T-cell (primary cell): ENCODE measurements at regions not wholly inside any gene's neighbourhood (a gene's known extent, or its start where the extent isn't known, plus 50 kb on each side); places are given as distances from the start of the nearest gene placed in this dataset.

ENCODE experiments used
- ATAC-seq, 4 experiments: fragments of 200-7000 bp in 3 of 4; fragments of 150-1000 bp in 1 of 4; cut with Tn5 transposase; replicated peaks in 1 of 4; 1 replicate in 3 of 4; 2 replicates in 1 of 4; pipeline ENCODE4 v1.10.0; 2021; ENCODE audit warnings: moderate library complexity in 3 of 4, mild to moderate bottlenecking in 2 of 4, moderate number of reproducible peaks in 1 of 4
- CTCF ChIA-PET, 2 donors: fragments of 300-600 bp; sonication (Branson Sonifier 250); formaldehyde crosslinking; loops; one replicate each; lab custom pipeline; 2022; ENCODE audit warnings: antibody characterized with exemption in 2 of 2; lab: Charles Lee
- POLR2A ChIA-PET, 2 donors: fragments of 300-600 bp; sonication (Branson Sonifier 250); formaldehyde crosslinking; loops; one replicate each; lab custom pipeline; 2022; ENCODE audit warnings: antibody characterized with exemption in 2 of 2; lab: Charles Lee
- DNase-seq, 35 experiments: peaks; one replicate each; pipeline versions ENCODE4 v3.0.0 to v3.0.0-alpha.2; 2013 to 2023
- H3K27ac ChIP-seq: one replicate; pipeline ENCODE4 v1.5.1; 2013; ENCODE audit warnings: low read length
- H3K27me3 ChIP-seq, 2 experiments: replicated peaks in 1 of 2; 1 replicate in 1 of 2; 2 replicates in 1 of 2; pipeline versions ENCODE4 v1.6.1 to v1.7.0; 2013; ENCODE audit warnings: low read length in 1 of 2, mixed read lengths in 1 of 2; ENCODE audit not compliant: control insufficient read depth in 2 of 2, insufficient read depth in 2 of 2; ENCODE audit errors: extremely low read depth in 1 of 2
- H3K36me3 ChIP-seq, 2 donors: 1 replicate in 1 of 2; 2 replicates in 1 of 2; pipeline versions ENCODE4 v1.6.1 to v1.7.0; 2013; ENCODE audit warnings: low read length in 1 of 2; ENCODE audit not compliant: control insufficient read depth in 2 of 2, insufficient read depth in 1 of 2; ENCODE audit errors: extremely low read depth in 1 of 2
- H3K4me1 ChIP-seq, 2 experiments: 1 replicate in 1 of 2; 2 replicates in 1 of 2; pipeline versions ENCODE4 v1.6.1 to v1.7.0; 2013; ENCODE audit warnings: low read length in 2 of 2, mixed read lengths in 1 of 2; ENCODE audit not compliant: insufficient read depth in 2 of 2, control insufficient read depth in 1 of 2; ENCODE audit errors: extremely low read depth in 1 of 2
- H3K4me3 ChIP-seq, 2 donors: 1 replicate in 1 of 2; 2 replicates in 1 of 2; pipeline versions ENCODE4 v1.5.1 to v1.7.0; 2013; ENCODE audit warnings: mild to moderate bottlenecking in 2 of 2, low read length in 1 of 2, moderate library complexity in 1 of 2; ENCODE audit not compliant: control insufficient read depth in 1 of 2; ENCODE audit errors: extremely low read depth in 1 of 2
- H3K9me3 ChIP-seq: 2 replicates; pipeline ENCODE4 v1.7.0; 2013
- H3K27ac Mint-ChIP-seq, 2 donors: one replicate each; pipeline ENCODE4 v1.8.0; 2020 to 2021; ENCODE audit warnings: mild to moderate bottlenecking in 2 of 2, mixed read lengths in 2 of 2
- H3K27me3 Mint-ChIP-seq, 2 donors: one replicate each; pipeline ENCODE4 v1.8.0; 2021 to 2022; ENCODE audit warnings: mixed read lengths in 2 of 2
- H3K36me3 Mint-ChIP-seq: one replicate; pipeline ENCODE4 v1.8.0; 2021; ENCODE audit warnings: mixed read lengths
- H3K4me1 Mint-ChIP-seq, 3 donors: one replicate each; pipeline ENCODE4 v1.8.0; 2020 to 2022; ENCODE audit warnings: mixed read lengths in 3 of 3, mild to moderate bottlenecking in 1 of 3
- H3K4me3 Mint-ChIP-seq, 3 donors: one replicate each; pipeline ENCODE4 v1.8.0; 2020 to 2022; ENCODE audit warnings: mild to moderate bottlenecking in 3 of 3, mixed read lengths in 3 of 3, moderate library complexity in 3 of 3
- H3K9me3 Mint-ChIP-seq, 3 donors: one replicate each; pipeline ENCODE4 v1.8.0; 2020 to 2022; ENCODE audit warnings: mixed read lengths in 3 of 3
- WGBS: methylation state at CpG from one replicate; pipeline ENCODE4 v1.1.5; 2013; ENCODE audit warnings: missing lambda C conversion rate; ENCODE audit not compliant: insufficient coverage; 5-methylcytosine and 5-hydroxymethylcytosine counted together

GRCh38 chr19:30883071-30883470, 466.2 kb downstream of the TSHZ3 start:
- ChIA-PET CTCF (interaction anchor here in 1 of 2 donors (0.7 kb wide), 1 partner anchor 105 kb away, joined by 3 read pairs; no protein-coding TSS in a partner anchor), POLR2A (no interaction called here)
- Mint-ChIP-seq H3K4me3 (no peak overlapping the region), H3K27ac (no peak overlapping the region), H3K27me3 (peaks cover 3 to 7% of the 10 kb centered on the region in 2 donors), H3K36me3 (no peaks in the 10 kb centered on the region), H3K9me3 (no peaks in the 10 kb centered on the region), H3K4me1 (no peaks in the 10 kb centered on the region)
- Histone ChIP-seq H3K27me3 (peaks cover 0 to 23% of the 10 kb centered on the region in 2 experiments), H3K27ac (no peak overlapping the region), H3K9me3 (no peaks in the 10 kb centered on the region), H3K36me3 (no peaks in the 10 kb centered on the region), H3K4me1 (no peaks in the 10 kb centered on the region), H3K4me3 (no peak overlapping the region)
- no peak for DNase-seq
- no peak for ATAC-seq
- 83% methylated on average over 1 of the region's 4 CpGs for WGBS

- no peaks in the 10 kb centered on the region for H3K9me3 ChIP-seq
- H3K4me1 ChIP-seq: no peaks in the 10 kb centered on the region
- POLR2A ChIA-PET: no interaction called here
- H3K36me3 Mint-ChIP-seq: no peaks in the 10 kb centered on the region
- no peaks in the 10 kb centered on the region for H3K36me3 ChIP-seq
- no peak overlapping the region for H3K27ac Mint-ChIP-seq
- H3K4me3 ChIP-seq: no peak overlapping the region
- no peaks in the 10 kb centered on the region for H3K9me3 Mint-ChIP-seq
- no peak for DNase-seq
- peaks cover 0 to 23% of the 10 kb centered on the region in 2 experiments for H3K27me3 ChIP-seq
- H3K27me3 Mint-ChIP-seq: peaks cover 3% of the 10 kb centered on the region in 2 donors
- no peak overlapping the region for H3K27ac ChIP-seq
- ATAC-seq: no peak
- H3K4me1 Mint-ChIP-seq: no peaks in the 10 kb centered on the region
- CTCF ChIA-PET: no interaction called here
- WGBS: 63% methylated on average over 6 of the region's 7 CpGs
- H3K4me3 Mint-ChIP-seq: no peak overlapping the region
Measured at GRCh38 chr19:30882411-30883005, 466.7 kb downstream of the TSHZ3 start.

GRCh38 chr19:30881930-30882329, 467.3 kb downstream of the TSHZ3 start:
- ATAC-seq: no peak
- H3K4me3 ChIP-seq: no peak overlapping the region
- H3K4me1 ChIP-seq: no peaks in the 10 kb centered on the region
- no peaks in the 10 kb centered on the region for H3K4me1 Mint-ChIP-seq
- H3K27ac Mint-ChIP-seq: no peak overlapping the region
- H3K27me3 ChIP-seq: peaks cover 0 to 19% of the 10 kb centered on the region in 2 experiments
- H3K27ac ChIP-seq: no peak overlapping the region
- no peak overlapping the region for H3K4me3 Mint-ChIP-seq
- 76% methylated on average over 2 of the region's 2 CpGs for WGBS
- H3K9me3 Mint-ChIP-seq: no peaks in the 10 kb centered on the region
- ChIA-PET CTCF (no interaction called here), POLR2A (no interaction called here)
- no peaks in the 10 kb centered on the region for H3K9me3 ChIP-seq
- H3K27me3 Mint-ChIP-seq: peaks cover 2 to 3% of the 10 kb centered on the region in 2 donors
- H3K36me3 Mint-ChIP-seq: no peaks in the 10 kb centered on the region
- no peak for DNase-seq
- H3K36me3 ChIP-seq: no peaks in the 10 kb centered on the region

GRCh38 chr19:30881281-30881680, 468.0 kb downstream of the TSHZ3 start:
- ChIA-PET POLR2A (no interaction called here), CTCF (no interaction called here)
- no peak for ATAC-seq
- peaks cover 3% of the 10 kb centered on the region in 2 donors for H3K27me3 Mint-ChIP-seq
- H3K9me3 ChIP-seq: no peaks in the 10 kb centered on the region
- H3K4me1 ChIP-seq: no peaks in the 10 kb centered on the region
- no peaks in the 10 kb centered on the region for H3K9me3 Mint-ChIP-seq
- peaks cover 0 to 15% of the 10 kb centered on the region in 2 experiments for H3K27me3 ChIP-seq
- H3K4me3 ChIP-seq: no peak overlapping the region
- H3K4me3 Mint-ChIP-seq: no peak overlapping the region
- no peaks in the 10 kb centered on the region for H3K36me3 ChIP-seq
- H3K4me1 Mint-ChIP-seq: no peaks in the 10 kb centered on the region
- WGBS: 83% methylated on average over 2 of the region's 7 CpGs
- DNase-seq: no peak
- no peak overlapping the region for H3K27ac ChIP-seq
- H3K36me3 Mint-ChIP-seq: no peaks in the 10 kb centered on the region
- no peak overlapping the region for H3K27ac Mint-ChIP-seq

- no peaks in the 10 kb centered on the region for H3K9me3 ChIP-seq
- 64% methylated on average over 2 of the region's 4 CpGs for WGBS
- H3K27ac ChIP-seq: no peak overlapping the region
- H3K9me3 Mint-ChIP-seq: no peaks in the 10 kb centered on the region
- H3K27ac Mint-ChIP-seq: no peak overlapping the region
- DNase-seq: no peak
- H3K27me3 Mint-ChIP-seq: peaks cover 6 to 11% of the 10 kb centered on the region in 2 donors
- no peak for ATAC-seq
- no peaks in the 10 kb centered on the region for H3K36me3 Mint-ChIP-seq
- H3K4me1 ChIP-seq: no peaks in the 10 kb centered on the region
- peaks cover 0 to 11% of the 10 kb centered on the region in 2 experiments for H3K27me3 ChIP-seq
- H3K36me3 ChIP-seq: no peaks in the 10 kb centered on the region
- no peak overlapping the region for H3K4me3 ChIP-seq
- ChIA-PET POLR2A (no interaction called here), CTCF (no interaction called here)
- H3K4me1 Mint-ChIP-seq: no peaks in the 10 kb centered on the region
- H3K4me3 Mint-ChIP-seq: no peak overlapping the region
Measured at GRCh38 chr19:30880551-30880950, 468.7 kb downstream of the TSHZ3 start.

GRCh38 chr19:30880151-30880550, 469.1 kb downstream of the TSHZ3 start:
- Mint-ChIP-seq H3K27ac (no peak overlapping the region), H3K36me3 (no peaks in the 10 kb centered on the region), H3K4me1 (no peaks in the 10 kb centered on the region), H3K4me3 (no peak overlapping the region), H3K27me3 (peaks cover 6 to 15% of the 10 kb centered on the region in 2 donors), H3K9me3 (no peaks in the 10 kb centered on the region)
- ATAC-seq (no peak), DNase-seq (no peak)
- Histone ChIP-seq H3K27me3 (peaks cover 0 to 12% of the 10 kb centered on the region in 2 experiments), H3K36me3 (no peaks in the 10 kb centered on the region), H3K4me1 (no peaks in the 10 kb centered on the region), H3K9me3 (no peaks in the 10 kb centered on the region), H3K27ac (no peak overlapping the region), H3K4me3 (no peak overlapping the region)
- ChIA-PET POLR2A (no interaction called here), CTCF (no interaction called here)
- 100% methylated on average over 2 of the region's 4 CpGs for WGBS

GRCh38 chr19:30879736-30880135, 469.5 kb downstream of the TSHZ3 start:
- H3K4me3 ChIP-seq: no peak overlapping the region
- no peaks in the 10 kb centered on the region for H3K4me1 ChIP-seq
- ATAC-seq: no peak
- Mint-ChIP-seq H3K27ac (no peak overlapping the region), H3K4me3 (no peak overlapping the region), H3K36me3 (no peaks in the 10 kb centered on the region), H3K9me3 (no peaks in the 10 kb centered on the region), H3K27me3 (peaks cover 6 to 16% of the 10 kb centered on the region in 2 donors), H3K4me1 (no peaks in the 10 kb centered on the region)
- POLR2A ChIA-PET: no interaction called here
- H3K9me3 ChIP-seq: no peaks in the 10 kb centered on the region
- peaks cover 0 to 11% of the 10 kb centered on the region in 2 experiments for H3K27me3 ChIP-seq
- CTCF ChIA-PET: no interaction called here
- 90% methylated on average over 1 of the region's 3 CpGs for WGBS
- no peak for DNase-seq
- H3K27ac ChIP-seq: no peak overlapping the region
- no peaks in the 10 kb centered on the region for H3K36me3 ChIP-seq
